Thyroid gland (tissue), 4 donors: ENCODE measurements at regions not wholly inside any gene's neighbourhood (a gene's known extent, or its start where the extent isn't known, plus 50 kb on each side); places are given as distances from the start of the nearest gene placed in this dataset.

Experiments
- POLR2A ChIP-seq, 2 donors: fragments of 450-650 bp; IDR thresholded peaks; one replicate each; pipeline ENCODE4 v1.6.1; 2017; ENCODE audit warnings: antibody characterized with exemption in 2 of 2, mild to moderate bottlenecking in 2 of 2, moderate library complexity in 1 of 2
- TF ChIP-seq, protein P1 (sequence below), 6 experiments: fragments of 200-600 bp in 3 of 6; fragments of 450-650 bp in 3 of 6; sonication (generic) in 3 of 6; IDR thresholded peaks; one replicate each; pipeline ENCODE4 v1.5.1; 2016 to 2019; ENCODE audit warnings: antibody characterized with exemption in 6 of 6, mild to moderate bottlenecking in 2 of 6, inconsistent platforms in 1 of 6, moderate library complexity in 1 of 6

DNA sequence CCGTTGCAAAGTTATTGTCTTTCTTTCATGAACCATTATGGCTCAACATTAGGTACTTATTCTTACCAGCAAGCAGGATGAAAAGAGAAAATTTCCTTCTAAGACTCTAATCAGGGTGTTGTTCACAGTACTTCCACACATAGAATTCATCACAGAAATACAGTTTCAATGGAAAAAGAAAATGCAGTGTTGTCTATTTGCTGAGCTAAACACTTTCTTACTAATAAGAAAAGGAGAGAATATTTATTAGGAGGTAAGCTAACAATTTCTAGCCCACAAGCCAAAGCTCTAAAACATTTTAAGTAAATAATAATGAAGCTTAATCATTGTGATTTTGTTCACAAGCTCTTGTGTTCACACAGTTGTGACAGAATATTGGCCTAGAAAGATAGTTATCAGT, 1772.8 kb upstream of the PCDH7 start:
- TF ChIP-seq, protein P1, sequence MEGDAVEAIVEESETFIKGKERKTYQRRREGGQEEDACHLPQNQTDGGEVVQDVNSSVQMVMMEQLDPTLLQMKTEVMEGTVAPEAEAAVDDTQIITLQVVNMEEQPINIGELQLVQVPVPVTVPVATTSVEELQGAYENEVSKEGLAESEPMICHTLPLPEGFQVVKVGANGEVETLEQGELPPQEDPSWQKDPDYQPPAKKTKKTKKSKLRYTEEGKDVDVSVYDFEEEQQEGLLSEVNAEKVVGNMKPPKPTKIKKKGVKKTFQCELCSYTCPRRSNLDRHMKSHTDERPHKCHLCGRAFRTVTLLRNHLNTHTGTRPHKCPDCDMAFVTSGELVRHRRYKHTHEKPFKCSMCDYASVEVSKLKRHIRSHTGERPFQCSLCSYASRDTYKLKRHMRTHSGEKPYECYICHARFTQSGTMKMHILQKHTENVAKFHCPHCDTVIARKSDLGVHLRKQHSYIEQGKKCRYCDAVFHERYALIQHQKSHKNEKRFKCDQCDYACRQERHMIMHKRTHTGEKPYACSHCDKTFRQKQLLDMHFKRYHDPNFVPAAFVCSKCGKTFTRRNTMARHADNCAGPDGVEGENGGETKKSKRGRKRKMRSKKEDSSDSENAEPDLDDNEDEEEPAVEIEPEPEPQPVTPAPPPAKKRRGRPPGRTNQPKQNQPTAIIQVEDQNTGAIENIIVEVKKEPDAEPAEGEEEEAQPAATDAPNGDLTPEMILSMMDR (IDR thresholded peaks at IDR 0.05): no peak
- no peak for TF ChIP-seq POLR2A (IDR thresholded peaks at IDR 0.05)
